Right ventricle myocardium inferior (tissue), 1 donor: ENCODE measurements at regions not wholly inside any gene's neighbourhood (a gene's known extent, or its start where the extent isn't known, plus 50 kb on each side); places are given as distances from the start of the nearest gene placed in this dataset.

Experiments used
- ATAC-seq: fragments of 200-7000 bp; cut with Tn5 transposase; one replicate; pipeline ENCODE4 v1.9.1; 2020; ENCODE audit warnings: mild to moderate bottlenecking, moderate library complexity
- DNase-seq: peaks from one replicate; pipeline ENCODE4 v3.0.0; 2021; ENCODE audit errors: missing footprints
- intact Hi-C: fragments of 100-400 bp; cut with DNase I; formaldehyde crosslinking; loops from one replicate; pipeline ENCODE4 v1.11.0; 2022
- donor health status: DM: no; HTN: yes; CAD: no; lungs with severe emphysema.

GRCh38 chr4:8739820-8740665, 131.6 kb downstream of the HMX1 start:
- no peak for DNase-seq
- intact Hi-C loops, result no loop called here
- no peak for ATAC-seq

- no peak for ATAC-seq
- DNase-seq, result no peak
Measured at GRCh38 chr4:8739317-8739716, 132.3 kb downstream of the HMX1 start.

DNA sequence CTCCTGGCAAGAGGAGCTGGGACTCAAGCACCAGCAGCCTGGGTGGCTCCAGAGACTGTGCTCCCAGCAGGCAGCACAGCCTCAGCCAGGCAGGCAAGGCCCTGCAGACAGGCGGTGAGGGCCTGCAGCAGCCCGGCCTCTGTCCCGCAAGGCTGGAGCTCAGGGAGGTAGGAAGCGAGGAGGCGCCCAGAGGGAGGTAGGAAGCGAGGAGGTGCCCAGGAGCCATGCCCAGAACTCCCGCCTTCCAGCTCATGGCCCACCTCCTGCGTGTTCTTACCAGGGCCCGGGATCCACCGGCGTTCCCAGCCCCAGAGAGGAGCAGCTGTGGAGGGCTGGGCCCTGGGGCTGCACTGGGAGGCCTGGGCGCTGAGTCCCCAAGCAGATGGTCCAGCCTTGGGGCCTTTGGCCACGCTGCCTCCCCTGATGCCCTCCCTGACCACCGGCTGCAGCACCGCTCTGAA, 133.1 kb downstream of the HMX1 start:
- DNase-seq (no peak), ATAC-seq (no peak)
- intact Hi-C loops, result no loop called here

More at GRCh38 chr4:8739317-8739716, 132.3 kb downstream of the HMX1 start:
- intact Hi-C loops, result no loop called here

DNA sequence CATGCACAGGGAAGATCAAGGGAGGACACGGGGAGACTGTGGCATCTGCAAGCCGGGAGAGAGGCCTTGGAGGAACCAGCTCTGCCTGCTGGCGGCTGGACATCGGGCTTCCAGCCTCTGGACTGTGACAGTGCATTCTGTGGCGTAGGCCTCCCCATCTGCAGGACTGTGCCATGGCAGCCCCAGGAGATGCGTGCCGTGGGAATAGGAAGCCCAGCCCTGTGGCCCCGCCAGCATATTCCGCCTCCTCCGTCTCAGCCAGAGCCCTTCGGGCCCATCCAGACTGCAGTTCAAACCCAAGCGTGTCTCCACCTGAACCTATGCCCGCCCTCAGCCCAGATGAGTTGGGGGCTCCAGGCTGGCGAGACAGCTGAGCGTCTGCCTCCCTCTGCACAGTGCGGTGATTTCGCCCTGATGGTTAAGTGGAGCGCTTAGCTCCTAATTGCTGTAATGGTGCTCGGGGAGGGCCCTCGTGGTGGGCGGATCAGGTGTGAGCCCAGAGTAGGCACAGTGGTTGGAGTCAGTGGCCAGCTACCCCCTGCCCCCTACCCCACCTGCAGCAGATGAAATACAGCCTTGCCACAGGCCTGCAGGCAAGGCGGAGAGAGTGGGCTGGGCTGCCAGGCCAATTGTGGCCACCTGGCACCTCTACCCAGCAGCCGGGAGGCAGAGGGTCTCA, 133.9 kb downstream of the HMX1 start:
- intact Hi-C loops, result no loop called here
- ATAC-seq (no peak), DNase-seq (no peak)

DNA sequence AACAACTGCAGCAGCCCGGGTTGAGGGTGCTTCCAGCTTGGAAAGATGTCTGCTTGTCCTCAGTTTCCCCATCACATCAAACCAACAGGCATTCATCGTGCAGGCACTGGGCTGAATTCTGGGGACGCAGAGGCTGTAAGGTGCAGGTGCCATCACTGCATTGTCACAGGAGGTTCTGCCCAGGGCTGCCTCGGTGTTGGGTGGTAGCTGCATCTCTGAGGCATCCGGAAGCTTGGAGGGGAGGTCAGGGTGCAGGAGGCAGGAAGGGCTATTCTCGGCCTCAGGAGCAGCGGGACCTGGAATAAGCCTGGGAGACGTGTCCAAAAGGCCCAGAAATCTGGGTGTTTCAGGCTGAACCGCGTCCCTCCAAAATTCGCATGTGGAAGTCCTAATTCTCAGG, 134.6 kb downstream of the HMX1 start:
- DNase-seq (no peak), ATAC-seq (no peak)
- intact Hi-C loops, result no loop called here

- DNase-seq (no peak), ATAC-seq (no peak)
- intact Hi-C loops, result no loop called here
Measured at GRCh38 chr4:8736090-8736825, 135.4 kb downstream of the HMX1 start.

GRCh38 chr4:8735236-8736089, 136.2 kb downstream of the HMX1 start:
- ATAC-seq (no peak), DNase-seq (no peak)
- intact Hi-C loops, result no loop called here

- DNase-seq, result no peak
- intact Hi-C loops, result no loop called here
- ATAC-seq, result no peak
Measured at GRCh38 chr4:8732681-8733243, 138.9 kb downstream of the HMX1 start.

DNA sequence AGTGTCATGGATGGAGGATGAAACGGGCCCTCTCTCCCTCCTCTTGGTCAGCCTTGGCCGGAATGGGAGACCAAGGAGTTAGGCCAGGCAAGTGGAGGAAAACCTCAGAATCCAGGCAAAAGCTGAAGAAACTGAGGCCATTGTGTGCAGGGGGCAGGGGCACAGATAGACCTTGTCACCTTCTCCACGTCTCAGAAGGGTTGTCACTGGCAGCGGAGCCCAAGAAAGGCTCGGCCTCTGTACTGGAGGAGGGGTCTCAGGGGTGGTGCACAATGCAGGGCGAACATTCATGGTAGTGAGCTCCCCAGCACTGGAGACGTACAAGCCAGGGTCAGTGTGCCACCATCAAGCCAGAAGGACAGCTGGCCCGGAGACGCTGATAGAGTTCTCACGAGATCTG, 139.5 kb downstream of the CPZ start:
- intact Hi-C loops, result no loop called here
- ATAC-seq (no peak), DNase-seq (no peak)

DNA sequence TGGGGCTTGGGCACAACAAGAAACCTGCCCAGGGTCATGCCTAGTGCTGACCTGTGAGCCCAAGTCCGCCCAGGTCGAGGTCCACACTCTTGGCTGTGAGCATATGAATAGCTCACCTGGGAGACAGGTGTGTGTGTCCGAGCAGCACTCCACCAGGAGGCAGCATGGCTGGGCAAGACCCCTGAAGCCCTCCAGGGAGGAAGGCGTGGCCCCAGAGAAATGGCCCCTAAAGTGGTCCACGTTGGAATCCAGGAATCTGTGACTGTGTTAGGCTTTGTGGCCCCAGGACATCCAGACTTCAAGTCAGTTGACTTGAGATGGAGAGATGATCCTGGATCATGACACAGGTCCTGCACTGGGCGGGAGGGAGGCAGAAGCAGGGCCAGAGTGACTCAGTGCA, 138.8 kb downstream of the CPZ start:
- ATAC-seq (no peak), DNase-seq (no peak)
- intact Hi-C loops, result no loop called here

- intact Hi-C loops, result no loop called here
- ATAC-seq (no peak), DNase-seq (no peak)
Measured at GRCh38 chr4:8730681-8731080, 138.1 kb downstream of the CPZ start.

DNA sequence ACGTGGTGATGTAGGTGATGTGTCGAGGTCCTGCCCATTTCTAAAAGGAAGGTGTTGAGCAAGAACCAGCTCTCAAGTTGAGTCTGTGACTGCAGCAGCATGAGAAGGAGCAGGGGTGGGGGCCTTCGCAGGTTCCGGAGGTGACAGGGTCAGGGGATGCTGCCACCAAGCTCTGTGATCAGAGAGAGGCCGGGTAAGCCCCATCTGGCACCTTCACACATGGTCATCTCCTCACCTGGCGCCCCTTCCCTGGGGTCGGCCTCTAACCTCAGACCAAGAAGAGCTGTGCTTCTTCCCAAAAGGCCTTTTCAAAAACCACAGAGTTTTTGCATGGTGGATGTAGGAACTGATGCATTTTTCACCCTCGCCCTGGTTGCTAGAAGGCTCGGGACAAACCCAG, 137.6 kb downstream of the CPZ start:
- ATAC-seq (no peak), DNase-seq (no peak)
- intact Hi-C loops, result no loop called here

DNA sequence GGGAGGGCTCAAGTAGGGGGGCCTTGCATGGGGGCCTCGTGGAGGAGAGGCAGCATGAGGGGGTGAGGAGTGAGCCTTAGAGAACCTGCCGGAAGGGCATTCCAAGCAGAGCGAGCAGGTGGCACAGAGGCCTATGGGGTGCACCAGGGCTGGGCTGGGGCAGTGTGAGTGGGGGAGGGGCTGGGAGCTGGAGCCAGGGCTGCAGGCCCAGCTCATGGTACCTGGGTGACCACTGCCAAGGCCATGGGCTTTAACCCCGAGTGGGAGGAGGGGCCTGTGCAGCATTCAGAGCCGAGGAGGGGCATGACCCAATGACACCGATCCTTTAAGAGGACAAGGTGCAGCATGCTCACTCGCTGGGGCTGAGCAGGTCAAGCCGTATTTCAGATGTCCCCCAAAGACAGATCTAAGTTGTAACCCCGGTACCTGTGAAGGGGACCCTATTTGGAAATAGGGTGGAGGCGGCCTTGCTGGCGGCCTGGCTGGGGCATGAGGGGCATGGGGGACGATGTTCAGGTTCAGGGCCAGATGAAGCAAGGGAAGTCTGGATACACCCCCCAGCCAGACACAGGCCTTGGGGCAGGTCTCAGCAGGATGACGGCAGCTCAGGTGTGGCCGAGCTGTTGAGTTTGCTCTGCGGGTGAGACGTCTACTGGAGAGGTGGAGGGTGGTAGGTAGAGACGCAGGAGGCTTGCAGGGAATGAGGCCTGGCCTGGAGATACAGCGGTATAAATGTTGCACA, 137.0 kb downstream of the CPZ start:
- ATAC-seq (no peak), DNase-seq (no peak)
- intact Hi-C loops, result no loop called here

- no peak for DNase-seq
Measured at GRCh38 chr4:8728536-8729407, 136.2 kb downstream of the CPZ start.

GRCh38 chr4:8727546-8728510, 135.3 kb downstream of the CPZ start:
- intact Hi-C loops, result no loop called here
- DNase-seq, result no peak

More at GRCh38 chr4:8728536-8729407, 136.2 kb downstream of the CPZ start:
- ATAC-seq, result no peak
- intact Hi-C loops, result no loop called here

GRCh38 chr4:8727131-8727530, 134.6 kb downstream of the CPZ start:
- intact Hi-C loops, result no loop called here
- no peak for DNase-seq

More at GRCh38 chr4:8727546-8728510, 135.3 kb downstream of the CPZ start:
- no peak for ATAC-seq

More at GRCh38 chr4:8727131-8727530, 134.6 kb downstream of the CPZ start:
- ATAC-seq, result no peak
